Stomach (tissue), 8 donors: ENCODE measurements at regions not wholly inside any gene's neighbourhood (a gene's known extent, or its start where the extent isn't known, plus 50 kb on each side); places are given as distances from the start of the nearest gene placed in this dataset.

Experiments
- DNase-seq, 2 donors: peaks; one replicate each; pipeline versions ENCODE4 v3.0.0 to v3.0.0-alpha.2; 2013 to 2019
- H3K27ac ChIP-seq, 5 donors: fragments of 200-600 bp in 4 of 5; sonication (generic) in 4 of 5; one replicate each; pipeline ENCODE4 v1.5.1; 2013 to 2019; ENCODE audit warnings: mild to moderate bottlenecking in 1 of 5, moderate library complexity in 1 of 5
- H3K27me3 ChIP-seq, 3 donors: fragments of 200-600 bp; sonication (generic); one replicate each; pipeline ENCODE4 v1.5.1; 2017 to 2019; ENCODE audit warnings: mixed run types in 1 of 3
- H3K36me3 ChIP-seq, 4 donors: fragments of 200-600 bp; sonication (generic); 1 replicate in 3 of 4; 2 replicates in 1 of 4; pipeline ENCODE4 v1.5.1; 2016 to 2019
- H3K4me1 ChIP-seq, 4 donors: fragments of 200-600 bp; sonication (generic); one replicate each; pipeline ENCODE4 v1.5.1; 2016 to 2019
- H3K4me3 ChIP-seq, 4 donors: fragments of 200-600 bp; sonication (generic) in 3 of 4; one replicate each; pipeline ENCODE4 v1.5.1; 2016 to 2019; ENCODE audit warnings: mild to moderate bottlenecking in 1 of 4
- H3K9me3 ChIP-seq, 4 donors: fragments of 200-600 bp; sonication (generic); one replicate each; pipeline ENCODE4 v1.5.1; 2016 to 2019
- CTCF ChIP-seq, 7 experiments: fragments of 450-650 bp in 4 of 7; fragments of 200-600 bp in 3 of 7; sonication (generic) in 3 of 7; IDR thresholded peaks; one replicate each; pipeline ENCODE4 v1.5.1; 2016 to 2019; ENCODE audit warnings: antibody characterized with exemption in 7 of 7, control low read depth in 2 of 7, mild to moderate bottlenecking in 1 of 7
- EP300 ChIP-seq: sonication (generic); formaldehyde crosslinking; IDR thresholded peaks from one replicate; pipeline ENCODE4 v1.6.1; 2017; ENCODE audit warnings: antibody characterized with exemption
- POLR2A ChIP-seq, 4 donors: fragments of 450-650 bp; IDR thresholded peaks; one replicate each; pipeline ENCODE4 v1.6.1; 2016; ENCODE audit warnings: antibody characterized with exemption in 4 of 4, control low read depth in 2 of 4, mild to moderate bottlenecking in 1 of 4, moderate library complexity in 1 of 4
- POLR2AphosphoS5 ChIP-seq, 3 donors: sonication (generic); formaldehyde crosslinking; IDR thresholded peaks; one replicate each; pipeline ENCODE4 v1.6.1; 2016; ENCODE audit warnings: antibody characterized with exemption in 3 of 3
- WGBS, 5 donors: extraction: QIAGEN DNeasy Blood & Tissue Kit in 3 of 5; methylation state at CpG; one replicate each; pipeline versions ENCODE4 v1.1.5 to v1.1.7; 2013 to 2018; 5-methylcytosine and 5-hydroxymethylcytosine counted together
- intact Hi-C: fragments of 100-400 bp; cut with DNase I; formaldehyde crosslinking; loops from one replicate; pipeline ENCODE4 v1.15.1; 2023; ENCODE audit warnings: low total_unique reads
- donor health status: healthy with polysubstance abuse.
- donor health status: Bipolar disorder and iron deficiency.
- donor health status: healthy.

- Histone ChIP-seq H3K27ac (no peak overlapping the region), H3K4me3 (no peak overlapping the region), H3K9me3 (no peaks in the 10 kb centered on the region), H3K36me3 (no peaks in the 10 kb centered on the region), H3K27me3 (no peaks in the 10 kb centered on the region), H3K4me1 (no peaks in the 10 kb centered on the region)
- WGBS, 5 donors: 57 to 83% (median 79%) methylated on average over 1 of the region's 1 CpG
- no peak for TF ChIP-seq EP300
- no peak for TF ChIP-seq POLR2AphosphoS5 (IDR thresholded peaks at IDR 0.05)
- no peak for TF ChIP-seq CTCF (IDR thresholded peaks at IDR 0.05)
- no peak for TF ChIP-seq POLR2A (IDR thresholded peaks at IDR 0.05)
- intact Hi-C loops: no loop called here
- peak in 1 of 2 donors; percentile 12 for DNase-seq
These were observed 192.2 kb upstream of the C9orf72 start for GRCh38 chr9:27765266-27766072.

- Histone ChIP-seq H3K36me3 (no peaks in the 10 kb centered on the region), H3K27ac (no peak overlapping the region), H3K9me3 (no peaks in the 10 kb centered on the region), H3K4me3 (no peak overlapping the region), H3K27me3 (no peaks in the 10 kb centered on the region), H3K4me1 (no peaks in the 10 kb centered on the region)
- TF ChIP-seq POLR2A (IDR thresholded peaks at IDR 0.05) (no peak), POLR2AphosphoS5 (IDR thresholded peaks at IDR 0.05) (no peak), CTCF (IDR thresholded peaks at IDR 0.05) (no peak), EP300 (no peak)
- DNase-seq: peak in 1 of 2 donors; percentile 19
- intact Hi-C loops: no loop called here
- 65 to 77% (median 70%) methylated on average over 3 of the region's 3 CpGs for WGBS, 5 donors
These were observed 193.0 kb upstream of the C9orf72 start for GRCh38 chr9:27766073-27766835.

GRCh38 chr9:27768781-27769180 lies 195.5 kb upstream of the C9orf72 start:
- 78 to 92% (median 85%) methylated on average over 3 of the region's 3 CpGs for WGBS, 5 donors
- H3K27ac ChIP-seq: no peak overlapping the region
- H3K4me1 ChIP-seq: no peaks in the 10 kb centered on the region
- no peaks in the 10 kb centered on the region for H3K9me3 ChIP-seq
- no peaks in the 10 kb centered on the region for H3K36me3 ChIP-seq
- TF ChIP-seq POLR2AphosphoS5 (IDR thresholded peaks at IDR 0.05) (no peak), POLR2A (IDR thresholded peaks at IDR 0.05) (no peak), CTCF (IDR thresholded peaks at IDR 0.05) (no peak), EP300 (no peak)
- intact Hi-C loops: no loop called here
- no peak overlapping the region for H3K4me3 ChIP-seq
- no peaks in the 10 kb centered on the region for H3K27me3 ChIP-seq
- DNase-seq: no peak

GRCh38 chr9:27770541-27770940 lies 197.3 kb upstream of the C9orf72 start:
- TF ChIP-seq POLR2A (IDR thresholded peaks at IDR 0.05) (no peak), POLR2AphosphoS5 (IDR thresholded peaks at IDR 0.05) (no peak), CTCF (IDR thresholded peaks at IDR 0.05) (no peak), EP300 (no peak)
- no peaks in the 10 kb centered on the region for H3K4me1 ChIP-seq
- H3K36me3 ChIP-seq: no peaks in the 10 kb centered on the region
- no peaks in the 10 kb centered on the region for H3K27me3 ChIP-seq
- H3K9me3 ChIP-seq: no peaks in the 10 kb centered on the region
- no peak overlapping the region for H3K27ac ChIP-seq
- intact Hi-C loops: no loop called here
- 70 to 77% (median 74%) methylated on average over 5 of the region's 5 CpGs for WGBS, 5 donors
- DNase-seq: no peak
- H3K4me3 ChIP-seq: no peak overlapping the region
